Peyer's patch (tissue), 4 donors: ENCODE measurements at regions not wholly inside any gene's neighbourhood (a gene's known extent, or its start where the extent isn't known, plus 50 kb on each side); places are given as distances from the start of the nearest gene placed in this dataset.

ENCODE experiments used
- DNase-seq, 3 donors: peaks; one replicate each; pipeline ENCODE4 v3.0.0-alpha.2; 2017 to 2019
- H3K27ac ChIP-seq, 4 donors: fragments of 200-600 bp; sonication (generic); one replicate each; pipeline ENCODE4 v1.5.1; 2016 to 2019
- H3K27me3 ChIP-seq, 2 donors: fragments of 200-600 bp; sonication (generic); one replicate each; pipeline ENCODE4 v1.5.1; 2019
- H3K36me3 ChIP-seq, 3 donors: fragments of 200-600 bp; sonication (generic); one replicate each; pipeline ENCODE4 v1.5.1; 2016 to 2019
- H3K4me1 ChIP-seq, 4 donors: fragments of 200-600 bp; sonication (generic); one replicate each; pipeline ENCODE4 v1.5.1; 2016 to 2019
- H3K4me3 ChIP-seq, 4 donors: fragments of 200-600 bp; sonication (generic); 1 replicate in 3 of 4; 2 replicates in 1 of 4; pipeline ENCODE4 v1.5.1; 2016 to 2019; ENCODE audit warnings: mild to moderate bottlenecking in 1 of 4
- H3K9me3 ChIP-seq, 4 donors: fragments of 200-600 bp; sonication (generic); one replicate each; pipeline ENCODE4 v1.5.1; 2016 to 2019; ENCODE audit warnings: mild to moderate bottlenecking in 1 of 4
- CTCF ChIP-seq, 6 experiments: fragments of 450-650 bp in 4 of 6; fragments of 200-600 bp in 2 of 6; sonication (generic) in 1 of 6; IDR thresholded peaks; one replicate each; pipeline ENCODE4 v1.5.1; 2017 to 2019; ENCODE audit warnings: antibody characterized with exemption in 6 of 6, mild to moderate bottlenecking in 3 of 6, moderate library complexity in 1 of 6
- POLR2A ChIP-seq, 2 donors: fragments of 450-650 bp; IDR thresholded peaks; one replicate each; pipeline ENCODE4 v1.5.1; 2017; ENCODE audit warnings: antibody characterized with exemption in 2 of 2, mild to moderate bottlenecking in 2 of 2, moderate library complexity in 2 of 2

- Histone ChIP-seq H3K9me3 (no peaks in the 10 kb centered on the region), H3K4me3 (no peak overlapping the region), H3K27ac (no peak overlapping the region), H3K36me3 (no peaks in the 10 kb centered on the region), H3K4me1 (no peaks in the 10 kb centered on the region), H3K27me3 (no peaks in the 10 kb centered on the region)
- no peak for DNase-seq
- TF ChIP-seq POLR2A (IDR thresholded peaks at IDR 0.05): no peak
- TF ChIP-seq CTCF (IDR thresholded peaks at IDR 0.05): no peak
Measured at GRCh38 chr6:81380718-81381338, 371.7 kb downstream of the TENT5A start.

DNA sequence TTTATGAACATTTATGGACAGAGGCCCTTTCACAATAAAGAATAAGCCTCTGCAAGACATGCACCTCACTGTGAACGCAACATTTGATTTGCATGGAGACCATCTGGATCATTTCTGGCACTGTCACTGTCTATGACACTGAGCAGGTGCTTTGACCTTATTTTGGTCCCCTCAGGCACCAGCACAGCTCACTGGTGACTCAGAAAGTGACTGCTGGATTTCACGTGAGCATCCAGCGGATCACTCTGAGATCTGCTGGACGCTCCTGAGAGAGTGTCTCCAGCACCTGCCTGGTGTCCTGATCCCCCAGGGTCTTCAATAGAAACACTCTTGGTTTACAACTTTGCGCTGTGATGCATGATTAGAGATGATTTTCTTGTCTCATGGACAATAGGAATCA lies 375.7 kb downstream of the TENT5A start:
- TF ChIP-seq CTCF (IDR thresholded peaks at IDR 0.05) (no peak), POLR2A (IDR thresholded peaks at IDR 0.05) (no peak)
- no peaks in the 10 kb centered on the region for H3K36me3 ChIP-seq
- no peaks in the 10 kb centered on the region for H3K4me1 ChIP-seq
- DNase-seq: no peak
- no peaks in the 10 kb centered on the region for H3K9me3 ChIP-seq
- no peak overlapping the region for H3K4me3 ChIP-seq
- no peaks in the 10 kb centered on the region for H3K27me3 ChIP-seq
- no peak overlapping the region for H3K27ac ChIP-seq

DNA sequence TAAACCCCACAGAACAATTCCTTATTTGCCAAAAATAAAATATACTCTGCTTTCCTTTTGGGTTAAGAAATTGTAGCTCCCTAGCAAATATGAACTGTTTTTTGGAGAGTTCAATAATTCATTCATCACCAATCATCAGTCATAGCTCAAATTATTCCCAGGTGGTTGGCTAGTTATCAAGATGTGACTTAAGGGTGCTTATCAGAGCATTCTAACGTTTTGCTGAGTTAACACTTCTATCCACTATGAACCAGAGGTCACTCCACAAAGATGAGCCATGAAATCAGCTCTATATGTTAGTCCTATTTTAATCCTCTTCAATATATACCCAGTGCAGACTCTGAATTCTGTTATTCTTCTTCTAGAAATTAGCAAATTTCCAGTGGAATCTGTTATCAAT lies 379.1 kb downstream of the TENT5A start:
- TF ChIP-seq CTCF (IDR thresholded peaks at IDR 0.05) (no peak), POLR2A (IDR thresholded peaks at IDR 0.05) (no peak)
- Histone ChIP-seq H3K4me3 (no peak overlapping the region), H3K27me3 (no peaks in the 10 kb centered on the region), H3K27ac (no peak overlapping the region), H3K9me3 (no peaks in the 10 kb centered on the region), H3K36me3 (no peaks in the 10 kb centered on the region), H3K4me1 (no peaks in the 10 kb centered on the region)
- DNase-seq: no peak

DNA sequence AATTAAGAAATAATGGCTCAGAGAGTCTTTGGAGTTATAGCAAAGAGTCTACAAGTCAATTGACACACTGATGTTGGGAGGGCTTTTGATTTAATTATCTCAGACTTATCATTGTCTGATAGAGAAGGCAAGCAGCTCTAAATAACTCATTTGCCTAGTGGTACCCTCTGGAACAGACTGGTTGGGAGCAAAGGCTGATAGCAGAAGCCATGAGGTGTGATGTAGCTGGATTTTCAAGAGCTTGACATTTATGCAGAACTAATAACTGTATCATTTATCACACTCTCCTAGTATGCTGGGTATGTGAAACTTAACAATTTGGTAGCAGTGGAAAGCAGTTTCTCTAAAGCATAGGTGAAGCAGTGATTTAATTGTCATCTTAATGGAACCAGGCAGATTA lies 380.6 kb downstream of the TENT5A start:
- DNase-seq: no peak
- Histone ChIP-seq H3K27ac (no peak overlapping the region), H3K4me1 (no peaks in the 10 kb centered on the region), H3K9me3 (no peaks in the 10 kb centered on the region), H3K27me3 (no peaks in the 10 kb centered on the region), H3K4me3 (no peak overlapping the region), H3K36me3 (no peaks in the 10 kb centered on the region)
- no peak for TF ChIP-seq POLR2A (IDR thresholded peaks at IDR 0.05)
- TF ChIP-seq CTCF (IDR thresholded peaks at IDR 0.05): no peak

GRCh38 chr6:81366972-81367371 lies 385.5 kb downstream of the TENT5A start:
- no peak overlapping the region for H3K4me3 ChIP-seq
- no peaks in the 10 kb centered on the region for H3K9me3 ChIP-seq
- H3K27ac ChIP-seq: no peak overlapping the region

More at GRCh38 chr6:81366972-81367371, 385.5 kb downstream of the TENT5A start:
- DNase-seq: no peak
- TF ChIP-seq POLR2A (IDR thresholded peaks at IDR 0.05) (no peak), CTCF (IDR thresholded peaks at IDR 0.05) (no peak)
- no peaks in the 10 kb centered on the region for H3K36me3 ChIP-seq
- H3K4me1 ChIP-seq: no peaks in the 10 kb centered on the region
- H3K27me3 ChIP-seq: no peaks in the 10 kb centered on the region
